Tibial nerve (tissue), 4 donors: ENCODE measurements at regions not wholly inside any gene's neighbourhood (a gene's known extent, or its start where the extent isn't known, plus 50 kb on each side); places are given as distances from the start of the nearest gene placed in this dataset.

ENCODE experiments used
- DNase-seq, 2 donors: peaks; one replicate each; pipeline ENCODE4 v3.0.0-alpha.2; 2019; ENCODE audit warnings: low spot score in 2 of 2
- H3K27ac ChIP-seq, 4 donors: fragments of 200-600 bp; sonication (generic) in 3 of 4; one replicate each; pipeline ENCODE4 v1.5.1; 2017 to 2019; ENCODE audit warnings: mild to moderate bottlenecking in 1 of 4
- H3K27me3 ChIP-seq, 2 donors: fragments of 200-600 bp; sonication (generic) in 1 of 2; one replicate each; pipeline versions ENCODE4 v1.5.1 to v1.6.0; 2017 to 2019
- H3K36me3 ChIP-seq, 3 donors: fragments of 200-600 bp; sonication (generic); one replicate each; pipeline ENCODE4 v1.5.1; 2018 to 2019
- H3K4me1 ChIP-seq, 4 donors: fragments of 200-600 bp; sonication (generic) in 3 of 4; one replicate each; pipeline ENCODE4 v1.5.1; 2017 to 2019
- H3K4me3 ChIP-seq, 4 donors: fragments of 200-600 bp; sonication (generic) in 3 of 4; one replicate each; pipeline ENCODE4 v1.5.1; 2017 to 2019; ENCODE audit warnings: mild to moderate bottlenecking in 1 of 4, moderate library complexity in 1 of 4
- H3K9me3 ChIP-seq, 4 donors: fragments of 200-600 bp; sonication (generic) in 3 of 4; one replicate each; pipeline ENCODE4 v1.5.1; 2017 to 2019
- EP300 ChIP-seq, 2 donors: sonication (generic); formaldehyde crosslinking; IDR thresholded peaks; one replicate each; pipeline ENCODE4 v1.6.1; 2017; ENCODE audit warnings: antibody characterized with exemption in 2 of 2, mild to moderate bottlenecking in 1 of 2
- POLR2A ChIP-seq, 2 donors: fragments of 450-650 bp; IDR thresholded peaks; one replicate each; pipeline ENCODE4 v1.6.1; 2017; ENCODE audit warnings: antibody characterized with exemption in 2 of 2, mild to moderate bottlenecking in 2 of 2, moderate library complexity in 2 of 2
- WGBS, 2 donors: methylation state at CpG; one replicate each; pipeline ENCODE4 v1.1.5; 2018; 5-methylcytosine and 5-hydroxymethylcytosine counted together
- TF ChIP-seq, protein P1 (sequence below), 5 experiments: fragments of 200-600 bp in 3 of 5; fragments of 450-650 bp in 2 of 5; sonication (generic) in 3 of 5; IDR thresholded peaks; one replicate each; pipeline ENCODE4 v1.5.1; 2016 to 2019; ENCODE audit warnings: antibody characterized with exemption in 5 of 5, mild to moderate bottlenecking in 3 of 5, moderate library complexity in 2 of 5

DNA sequence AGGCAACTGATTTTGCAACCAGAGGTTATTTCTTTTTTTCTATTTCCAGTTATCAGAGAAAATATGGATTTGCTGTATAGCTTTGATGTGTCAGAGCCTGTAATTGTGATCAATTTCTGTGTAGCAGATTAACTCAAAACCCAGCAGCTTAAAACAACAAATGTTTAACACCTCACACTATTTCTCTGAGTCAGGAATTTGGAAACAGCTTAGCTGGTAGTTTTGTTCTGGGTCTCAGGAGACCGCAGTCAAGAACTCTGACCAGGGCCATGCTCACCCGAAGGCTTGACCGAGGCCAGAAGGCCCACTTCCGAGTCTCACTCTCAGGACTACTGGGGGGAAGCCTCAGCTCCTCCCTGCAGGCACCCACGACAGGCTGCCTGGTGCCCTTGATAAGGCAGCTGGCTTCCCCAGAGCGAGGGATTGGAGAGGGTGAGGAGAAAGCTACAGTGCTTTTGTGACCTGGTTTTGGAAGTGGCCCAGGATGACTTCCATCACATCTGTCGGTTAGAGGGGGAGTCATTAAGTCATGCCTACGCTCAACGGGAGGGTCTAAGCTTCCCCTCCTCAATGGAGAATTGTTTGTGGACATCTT is 105.7 kb upstream of the SHH start:
- Histone ChIP-seq H3K36me3 (no peaks in the 10 kb centered on the region), H3K27ac (no peak overlapping the region), H3K4me3 (no peak overlapping the region), H3K9me3 (no peaks in the 10 kb centered on the region), H3K4me1 (peaks cover 0 to 8% (median 3%) of the 10 kb centered on the region in 4 donors), H3K27me3 (no peaks in the 10 kb centered on the region)
- no peak for DNase-seq
- 58 to 60% methylated on average over 9 of the region's 9 CpGs for WGBS, 2 donors
- TF ChIP-seq POLR2A (IDR thresholded peaks at IDR 0.05) (no peak), EP300 (IDR thresholded peaks at IDR 0.05) (no peak)
- TF ChIP-seq, protein P1, sequence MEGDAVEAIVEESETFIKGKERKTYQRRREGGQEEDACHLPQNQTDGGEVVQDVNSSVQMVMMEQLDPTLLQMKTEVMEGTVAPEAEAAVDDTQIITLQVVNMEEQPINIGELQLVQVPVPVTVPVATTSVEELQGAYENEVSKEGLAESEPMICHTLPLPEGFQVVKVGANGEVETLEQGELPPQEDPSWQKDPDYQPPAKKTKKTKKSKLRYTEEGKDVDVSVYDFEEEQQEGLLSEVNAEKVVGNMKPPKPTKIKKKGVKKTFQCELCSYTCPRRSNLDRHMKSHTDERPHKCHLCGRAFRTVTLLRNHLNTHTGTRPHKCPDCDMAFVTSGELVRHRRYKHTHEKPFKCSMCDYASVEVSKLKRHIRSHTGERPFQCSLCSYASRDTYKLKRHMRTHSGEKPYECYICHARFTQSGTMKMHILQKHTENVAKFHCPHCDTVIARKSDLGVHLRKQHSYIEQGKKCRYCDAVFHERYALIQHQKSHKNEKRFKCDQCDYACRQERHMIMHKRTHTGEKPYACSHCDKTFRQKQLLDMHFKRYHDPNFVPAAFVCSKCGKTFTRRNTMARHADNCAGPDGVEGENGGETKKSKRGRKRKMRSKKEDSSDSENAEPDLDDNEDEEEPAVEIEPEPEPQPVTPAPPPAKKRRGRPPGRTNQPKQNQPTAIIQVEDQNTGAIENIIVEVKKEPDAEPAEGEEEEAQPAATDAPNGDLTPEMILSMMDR (IDR thresholded peaks at IDR 0.05) = no peak

DNA sequence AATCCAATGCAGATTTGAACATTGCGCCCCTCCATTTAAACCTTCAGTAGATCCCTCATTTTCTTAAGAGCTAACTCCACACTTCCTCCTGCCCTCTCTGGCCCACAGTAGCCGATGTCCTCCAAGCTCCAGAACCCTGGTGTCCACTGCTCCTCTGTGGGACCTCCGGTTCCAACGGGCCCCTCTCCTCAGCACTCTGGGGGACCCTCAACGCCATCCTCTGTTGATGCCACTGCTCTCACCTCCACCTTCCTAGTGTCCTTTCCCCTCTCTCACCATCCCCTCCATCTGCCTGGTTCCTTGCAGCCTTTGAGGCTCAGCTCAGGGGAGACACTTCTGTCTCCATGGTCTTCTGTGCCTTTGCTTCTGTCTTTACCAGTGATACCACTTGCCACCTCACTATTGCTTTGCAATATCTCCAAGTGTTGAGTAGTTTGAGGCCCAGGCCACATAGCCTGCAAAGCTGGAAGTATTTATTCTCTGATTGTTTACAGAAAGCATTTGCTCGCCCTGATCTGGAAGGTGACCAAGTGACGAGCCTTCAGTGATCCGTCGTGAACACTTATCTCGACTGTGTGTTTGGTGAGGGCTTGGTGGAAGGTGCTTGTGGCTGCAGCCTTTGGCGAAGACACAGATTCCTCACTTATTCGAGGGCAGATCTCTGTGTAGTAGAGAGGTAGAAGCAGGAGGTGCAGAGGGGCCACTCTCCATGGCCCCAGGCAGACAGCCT is 104.8 kb upstream of the SHH start:
- Histone ChIP-seq H3K27ac (no peak overlapping the region), H3K36me3 (no peaks in the 10 kb centered on the region), H3K4me1 (peaks cover 0 to 8% (median 3%) of the 10 kb centered on the region in 4 donors), H3K9me3 (peaks cover 0 to 7% (median 0%) of the 10 kb centered on the region in 4 donors), H3K27me3 (no peaks in the 10 kb centered on the region), H3K4me3 (no peak overlapping the region)
- DNase-seq = no peak
- TF ChIP-seq, protein P1 (IDR thresholded peaks at IDR 0.05) = no peak
- no peak for TF ChIP-seq POLR2A (IDR thresholded peaks at IDR 0.05)
- 78% methylated on average over 12 of the region's 12 CpGs for WGBS, 2 donors

DNA sequence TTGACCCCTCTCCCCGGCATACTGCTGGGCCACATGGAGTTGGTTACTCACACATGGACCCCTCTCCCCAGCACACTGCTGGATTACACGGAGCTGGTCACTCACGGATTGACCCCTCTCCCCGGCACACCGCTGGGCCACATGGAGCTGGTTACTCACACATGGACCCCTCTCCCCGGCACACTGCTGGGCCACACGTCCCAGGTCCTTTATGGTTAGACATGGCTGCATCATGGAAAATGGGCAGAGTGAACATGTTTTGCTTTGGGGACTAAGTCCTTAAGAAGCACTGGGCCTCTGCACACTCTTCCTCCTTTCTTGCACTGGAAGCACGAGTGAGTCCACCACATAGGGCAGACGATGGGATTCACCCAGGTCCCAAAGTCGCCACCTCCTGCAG is 102.1 kb upstream of the SHH start:
- 76 to 82% methylated on average over 10 of the region's 10 CpGs for WGBS, 2 donors
- peaks cover 0 to 8% (median 0%) of the 10 kb centered on the region in 3 donors for H3K36me3 ChIP-seq
- no peak overlapping the region for H3K27ac ChIP-seq
- H3K27me3 ChIP-seq = no peaks in the 10 kb centered on the region
- no peak for DNase-seq
- H3K4me3 ChIP-seq = no peak overlapping the region
- TF ChIP-seq, protein P1 (IDR thresholded peaks at IDR 0.05) = no peak
- TF ChIP-seq EP300 (IDR thresholded peaks at IDR 0.05) (no peak), POLR2A (IDR thresholded peaks at IDR 0.05) (no peak)
- H3K4me1 ChIP-seq = peaks cover 0 to 3% (median 1%) of the 10 kb centered on the region in 4 donors
- H3K9me3 ChIP-seq = peaks cover 0 to 34% (median 0%) of the 10 kb centered on the region in 4 donors

DNA sequence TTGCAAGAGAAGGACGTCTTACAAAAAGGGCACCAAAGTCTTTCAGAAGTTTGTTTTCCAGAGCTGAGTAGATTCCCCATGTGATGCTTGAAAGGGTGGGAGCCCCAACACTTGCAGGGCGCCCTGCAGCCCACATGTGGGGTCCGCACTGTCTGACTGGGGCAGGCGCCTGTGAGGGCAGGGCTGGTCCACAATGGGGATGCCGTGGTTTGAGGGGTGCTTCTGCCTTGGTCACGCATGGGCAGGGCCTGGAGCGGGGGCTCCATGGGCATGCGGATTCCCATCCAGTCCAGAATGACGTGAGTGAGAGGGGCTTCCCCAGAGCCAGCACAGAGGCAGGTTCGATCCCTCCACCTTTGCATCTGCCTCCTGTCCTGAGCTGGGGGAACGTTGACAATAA is 101.5 kb upstream of the SHH start:
- DNase-seq = no peak
- TF ChIP-seq EP300 (IDR thresholded peaks at IDR 0.05) = no peak
- TF ChIP-seq, protein P1 (IDR thresholded peaks at IDR 0.05) = no peak
- TF ChIP-seq POLR2A (IDR thresholded peaks at IDR 0.05) = no peak
- no peak overlapping the region for H3K27ac ChIP-seq
- H3K4me3 ChIP-seq = no peak overlapping the region
- H3K4me1 ChIP-seq = no peaks in the 10 kb centered on the region
- H3K27me3 ChIP-seq = no peaks in the 10 kb centered on the region
- peaks cover 0 to 38% (median 0%) of the 10 kb centered on the region in 4 donors for H3K9me3 ChIP-seq
- H3K36me3 ChIP-seq = peaks cover 0 to 14% (median 0%) of the 10 kb centered on the region in 3 donors
- 82 to 84% methylated on average over 9 to 11 of the region's 11 CpGs for WGBS, 2 donors

DNA sequence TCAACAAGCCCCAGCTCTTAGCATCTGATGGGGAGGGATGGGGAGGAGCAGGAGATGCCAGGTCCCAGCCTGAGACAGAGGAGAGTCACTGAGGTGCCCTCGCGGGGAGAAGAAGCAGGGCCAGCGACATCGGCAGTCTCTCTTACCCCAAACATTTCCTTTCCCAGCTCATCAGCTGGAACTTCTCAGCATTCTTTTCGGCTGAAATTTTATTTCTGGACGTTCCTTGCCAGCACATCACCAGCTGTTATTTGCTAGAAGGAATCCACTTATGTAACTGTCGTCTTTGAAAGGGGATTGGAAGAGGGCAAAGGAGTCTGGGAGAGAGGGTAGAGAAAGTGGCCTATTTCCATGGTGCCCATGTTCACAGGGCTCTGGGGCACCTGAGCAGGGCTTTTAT is 101.0 kb upstream of the SHH start:
- Histone ChIP-seq H3K27ac (no peak overlapping the region), H3K9me3 (peaks cover 0 to 43% (median 0%) of the 10 kb centered on the region in 4 donors), H3K36me3 (peaks cover 0 to 16% (median 0%) of the 10 kb centered on the region in 3 donors), H3K4me3 (no peak overlapping the region), H3K27me3 (no peaks in the 10 kb centered on the region), H3K4me1 (no peaks in the 10 kb centered on the region)
- WGBS, 2 donors = 89% methylated on average over 7 of the region's 7 CpGs
- no peak for TF ChIP-seq EP300 (IDR thresholded peaks at IDR 0.05)
- TF ChIP-seq, protein P1 (IDR thresholded peaks at IDR 0.05) = no peak
- TF ChIP-seq POLR2A (IDR thresholded peaks at IDR 0.05) = no peak
- DNase-seq = no peak
